HUES64 (cell line): ENCODE measurements at regions not wholly inside any gene's neighbourhood (a gene's known extent, or its start where the extent isn't known, plus 50 kb on each side); places are given as distances from the start of the nearest gene placed in this dataset.

Source experiments
- H3K27ac ChIP-seq: 2 replicates; pipeline ENCODE4 v1.7.0; 2013; ENCODE audit warnings: low read depth, low read length, inconsistent platforms
- H3K27me3 ChIP-seq: 2 replicates; pipeline ENCODE4 v1.6.1; 2013; ENCODE audit warnings: mild to moderate bottlenecking, low read length; ENCODE audit not compliant: insufficient read depth
- H3K36me3 ChIP-seq: 2 replicates; pipeline ENCODE4 v1.6.1; 2013; ENCODE audit warnings: mild to moderate bottlenecking, low read length; ENCODE audit not compliant: insufficient read depth
- H3K4me1 ChIP-seq: 2 replicates; pipeline ENCODE4 v1.6.1; 2013; ENCODE audit warnings: mild to moderate bottlenecking, low read length, moderate library complexity; ENCODE audit not compliant: insufficient read depth
- H3K4me3 ChIP-seq: 2 replicates; pipeline ENCODE4 v1.5.1; 2013; ENCODE audit warnings: mild to moderate bottlenecking, low read length, moderate library complexity
- H3K9ac ChIP-seq: 2 replicates; pipeline ENCODE4 v1.6.1; 2013; ENCODE audit warnings: mild to moderate bottlenecking, low read depth, low read length
- H3K9me3 ChIP-seq: 2 replicates; pipeline ENCODE4 v1.6.1; 2013; ENCODE audit warnings: low read depth, low read length; ENCODE audit not compliant: insufficient read depth
- WGBS: fragments of 150-250, 120-280 bp; methylation state at CpG from one replicate; pipeline ENCODE4 v1.1.7; 2013; ENCODE audit warnings: missing lambda C conversion rate; 5-methylcytosine and 5-hydroxymethylcytosine counted together

DNA sequence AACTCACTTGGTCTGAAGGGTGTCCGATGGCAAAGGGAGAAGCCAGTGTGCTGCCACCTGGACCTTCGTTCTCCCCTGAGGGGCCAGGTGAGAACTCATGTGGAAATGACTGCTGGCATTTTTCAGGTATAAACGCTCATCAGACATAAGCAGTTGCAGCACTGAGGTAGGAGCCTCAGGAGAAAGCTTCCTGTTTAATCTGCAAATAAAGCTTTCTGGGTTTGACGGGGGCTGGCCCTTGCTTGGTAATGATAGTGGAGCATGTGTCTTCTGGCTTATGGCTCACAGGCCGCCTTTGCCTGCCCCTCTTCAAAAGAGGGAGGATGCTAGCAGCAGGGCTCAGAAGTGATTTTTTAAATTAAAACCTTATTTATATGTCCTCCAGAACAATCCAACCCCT, 122.1 kb upstream of the SLC24A3 start:
- Histone ChIP-seq H3K27ac (no peak overlapping the region), H3K4me1 (0 out of 2 replicates have a peak, but pooled peaks cover under 1% of the 10 kb centered on the region), H3K27me3 (no peaks in the 10 kb centered on the region), H3K9me3 (no peaks in the 10 kb centered on the region), H3K9ac (no peak overlapping the region), H3K4me3 (no peak overlapping the region), H3K36me3 (no peaks in the 10 kb centered on the region)
- WGBS, result 90% methylated on average over 5 of the region's 5 CpGs

DNA sequence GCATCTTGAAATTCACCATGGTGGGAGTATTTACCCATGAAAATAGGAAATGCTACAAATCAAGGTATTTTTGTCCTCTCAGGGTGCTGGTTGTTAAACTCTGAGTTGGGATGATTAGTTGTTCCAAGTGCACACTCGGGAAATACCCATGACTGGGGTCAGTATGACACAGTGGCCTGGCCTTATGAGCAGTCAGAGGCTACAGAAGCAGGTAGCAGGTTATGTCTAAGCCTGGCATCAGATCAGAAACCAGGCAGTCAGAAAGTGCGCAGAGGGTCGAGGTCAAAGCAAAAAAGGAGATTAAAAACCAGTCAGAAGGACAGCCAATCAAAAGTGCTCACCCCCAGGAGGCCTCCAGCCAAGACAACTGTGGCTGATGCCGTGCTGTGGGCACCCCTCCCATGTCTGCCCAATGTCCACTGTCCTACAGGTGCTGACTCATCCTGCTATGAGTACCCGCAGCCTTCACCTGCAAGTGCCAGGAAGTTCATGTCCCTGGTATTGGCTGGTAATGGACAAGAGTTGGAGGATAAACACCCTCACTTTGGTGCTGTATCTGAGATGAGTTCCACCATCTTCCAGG, 117.4 kb upstream of the SLC24A3 start:
- 90% methylated on average over 5 of the region's 5 CpGs for WGBS
- no peak overlapping the region for H3K9ac ChIP-seq
- peaks cover 10% of the 10 kb centered on the region for H3K4me1 ChIP-seq
- no peak overlapping the region for H3K4me3 ChIP-seq
- H3K9me3 ChIP-seq, result no peaks in the 10 kb centered on the region
- no peak overlapping the region for H3K27ac ChIP-seq
- H3K27me3 ChIP-seq, result no peaks in the 10 kb centered on the region
- no peaks in the 10 kb centered on the region for H3K36me3 ChIP-seq

DNA sequence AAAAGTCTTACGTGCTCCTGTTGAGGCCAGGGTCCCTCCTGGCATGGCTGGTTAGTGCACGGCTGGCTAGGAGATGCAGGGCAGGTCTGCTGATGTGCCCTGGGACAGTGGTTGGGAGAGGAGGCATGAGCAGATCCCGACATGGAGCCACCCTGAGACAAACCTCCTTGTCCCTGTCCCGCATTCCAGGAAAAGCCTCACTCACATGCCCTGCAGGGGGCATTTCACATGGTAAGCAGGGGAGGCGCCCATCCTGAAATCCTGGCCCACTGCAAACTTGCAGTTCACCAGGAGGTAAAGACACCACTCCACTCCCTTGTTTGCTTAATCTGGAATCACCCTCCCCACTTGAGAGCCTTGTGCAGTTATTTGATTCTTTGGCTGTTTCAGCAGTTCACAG, 116.7 kb upstream of the SLC24A3 start:
- Histone ChIP-seq H3K9ac (no peak overlapping the region), H3K27ac (peak overlapping the region; percentile 31; the same call in 1 of the 2 replicates), H3K36me3 (no peaks in the 10 kb centered on the region), H3K4me1 (peaks cover 10% of the 10 kb centered on the region), H3K27me3 (no peaks in the 10 kb centered on the region), H3K4me3 (no peak overlapping the region), H3K9me3 (no peaks in the 10 kb centered on the region)
- WGBS, result 32% methylated on average over 5 of the region's 5 CpGs

- Histone ChIP-seq H3K4me3 (no peak overlapping the region), H3K27me3 (no peaks in the 10 kb centered on the region), H3K9ac (no peak overlapping the region), H3K36me3 (no peaks in the 10 kb centered on the region), H3K27ac (no peak overlapping the region), H3K4me1 (peaks cover 10% of the 10 kb centered on the region), H3K9me3 (no peaks in the 10 kb centered on the region)
- 100% methylated on average over 1 of the region's 2 CpGs for WGBS
These were observed 115.6 kb upstream of the SLC24A3 start for GRCh38 chr20:19096843-19097242.

DNA sequence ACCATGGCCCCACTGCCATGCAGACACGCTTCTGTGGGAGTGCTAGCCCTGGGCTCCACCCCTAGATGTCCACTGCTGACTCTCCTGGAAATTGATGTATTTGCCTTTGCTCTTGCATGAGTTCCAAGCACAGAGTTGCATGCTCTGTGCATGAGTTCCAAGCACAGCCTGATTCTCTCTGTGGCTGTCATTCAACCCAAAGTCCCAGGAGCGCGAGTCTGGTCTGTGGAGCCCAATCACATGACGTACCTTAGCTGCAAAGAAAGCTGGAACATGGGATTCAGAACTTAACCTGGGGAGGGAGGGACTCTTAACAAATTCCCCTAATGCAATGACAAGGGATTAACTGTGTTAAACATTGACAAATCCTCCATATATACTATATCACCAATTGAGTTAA, 114.3 kb upstream of the SLC24A3 start:
- Histone ChIP-seq H3K27ac (no peak overlapping the region), H3K36me3 (no peaks in the 10 kb centered on the region), H3K4me3 (no peak overlapping the region), H3K27me3 (no peaks in the 10 kb centered on the region), H3K9ac (no peak overlapping the region), H3K9me3 (no peaks in the 10 kb centered on the region), H3K4me1 (peaks cover 10% of the 10 kb centered on the region)
- 96% methylated on average over 4 of the region's 4 CpGs for WGBS

DNA sequence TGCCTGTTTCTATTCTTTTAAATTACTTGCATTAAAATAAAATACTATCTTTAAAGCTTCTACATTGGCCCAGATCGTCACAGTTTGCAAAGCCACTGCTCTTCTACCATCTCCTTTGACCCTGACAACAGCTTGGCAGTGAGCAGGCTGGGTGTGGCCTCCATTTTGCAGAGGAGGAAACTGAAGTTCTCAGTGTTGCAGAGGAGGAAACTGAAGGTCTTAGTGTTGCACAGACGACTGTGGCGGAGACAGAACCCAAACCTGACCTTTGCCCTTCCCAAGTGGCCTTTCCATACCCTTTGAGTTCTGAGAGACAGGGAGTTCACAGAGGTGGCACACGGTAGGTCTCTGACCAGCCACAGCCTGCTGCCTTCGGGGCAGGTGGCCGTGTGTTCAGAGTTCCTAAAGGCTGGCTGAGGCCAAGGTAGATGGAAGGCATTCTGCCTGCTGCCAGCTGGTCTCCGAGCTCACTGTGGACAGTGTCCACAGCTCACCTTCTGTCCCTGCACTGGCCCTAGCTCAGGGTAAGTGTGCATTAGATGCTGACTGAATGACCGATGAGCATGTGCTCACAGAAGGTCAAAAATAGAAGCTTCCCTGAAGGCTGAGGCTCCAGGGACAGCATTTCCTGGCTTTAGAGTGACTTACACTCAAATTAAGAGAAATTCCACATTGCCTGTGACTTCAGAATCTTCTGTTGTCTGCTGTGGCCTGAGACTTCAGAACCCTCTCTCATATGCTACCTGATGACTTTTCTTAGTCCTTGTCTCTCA, 113.5 kb upstream of the SLC24A3 start:
- H3K36me3 ChIP-seq, result no peaks in the 10 kb centered on the region
- H3K9ac ChIP-seq, result no peak overlapping the region
- no peak overlapping the region for H3K27ac ChIP-seq
- WGBS, result 92% methylated on average over 8 of the region's 8 CpGs
- H3K4me1 ChIP-seq, result peaks cover 10% of the 10 kb centered on the region
- no peak overlapping the region for H3K4me3 ChIP-seq
- H3K27me3 ChIP-seq, result no peaks in the 10 kb centered on the region
- no peaks in the 10 kb centered on the region for H3K9me3 ChIP-seq

GRCh38 chr20:19099596-19100545, 112.6 kb upstream of the SLC24A3 start:
- no peak overlapping the region for H3K27ac ChIP-seq
- WGBS, result 91% methylated on average over 17 of the region's 18 CpGs

DNA sequence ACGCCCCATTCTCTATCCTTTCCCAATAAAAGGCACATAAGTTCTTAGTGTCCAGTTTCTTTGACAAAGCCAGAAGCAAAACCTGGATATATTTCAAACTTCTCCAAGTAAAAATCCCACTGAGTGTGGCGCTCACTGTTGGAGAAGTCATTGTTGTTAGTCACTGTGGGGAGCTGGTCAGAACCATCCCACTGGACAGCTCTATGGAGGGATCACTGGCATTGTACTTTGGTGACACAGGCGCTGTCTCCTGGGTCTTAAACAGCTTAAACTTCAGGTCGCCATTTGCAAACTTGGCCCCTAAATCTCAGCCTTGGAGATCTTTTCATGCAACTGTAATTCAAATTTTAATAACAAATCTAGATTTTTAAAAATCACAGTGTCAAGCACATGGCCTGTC, 111.5 kb upstream of the SLC24A3 start:
- 95% methylated on average over 4 of the region's 4 CpGs for WGBS
- H3K36me3 ChIP-seq, result no peaks in the 10 kb centered on the region
- H3K9me3 ChIP-seq, result no peaks in the 10 kb centered on the region

More at GRCh38 chr20:19099596-19100545, 112.6 kb upstream of the SLC24A3 start:
- Histone ChIP-seq H3K9me3 (no peaks in the 10 kb centered on the region), H3K4me1 (peaks cover 10% of the 10 kb centered on the region), H3K4me3 (no peak overlapping the region), H3K36me3 (no peaks in the 10 kb centered on the region), H3K9ac (no peak overlapping the region), H3K27me3 (no peaks in the 10 kb centered on the region)

DNA sequence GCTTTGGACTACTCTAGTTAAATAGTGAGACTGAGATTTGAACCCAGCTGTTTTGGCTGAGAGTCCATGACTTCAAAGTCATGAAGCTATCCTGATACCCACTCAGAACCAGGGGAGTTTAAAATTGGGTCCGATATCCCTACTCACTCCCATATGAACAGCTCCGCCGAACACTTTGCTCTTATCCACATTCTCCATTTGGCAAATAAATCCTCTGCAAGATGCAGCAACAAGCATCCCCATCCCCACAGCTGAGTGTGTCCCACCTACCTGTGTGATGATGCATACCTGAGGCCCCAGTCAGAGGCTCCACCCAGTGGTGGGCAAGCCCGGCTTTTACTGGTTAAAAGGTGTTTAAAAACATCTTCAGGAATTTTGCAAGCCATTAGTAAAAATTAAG, 108.3 kb upstream of the SLC24A3 start:
- WGBS, result 97% methylated on average over 4 of the region's 4 CpGs
- peaks cover 3% of the 10 kb centered on the region; the same call in 1 of the 2 replicates for H3K9me3 ChIP-seq
- no peak overlapping the region for H3K27ac ChIP-seq
- H3K27me3 ChIP-seq, result no peaks in the 10 kb centered on the region
- H3K36me3 ChIP-seq, result no peaks in the 10 kb centered on the region
- no peak overlapping the region for H3K9ac ChIP-seq
- no peak overlapping the region for H3K4me3 ChIP-seq
- no peaks in the 10 kb centered on the region; the same call in 1 of the 2 replicates for H3K4me1 ChIP-seq

More for the DNA sequence above, 111.5 kb upstream of the SLC24A3 start:
- H3K4me3 ChIP-seq, result no peak overlapping the region
- no peak overlapping the region for H3K9ac ChIP-seq
- no peak overlapping the region for H3K27ac ChIP-seq
- peaks cover 2% of the 10 kb centered on the region for H3K4me1 ChIP-seq
- H3K27me3 ChIP-seq, result no peaks in the 10 kb centered on the region

DNA sequence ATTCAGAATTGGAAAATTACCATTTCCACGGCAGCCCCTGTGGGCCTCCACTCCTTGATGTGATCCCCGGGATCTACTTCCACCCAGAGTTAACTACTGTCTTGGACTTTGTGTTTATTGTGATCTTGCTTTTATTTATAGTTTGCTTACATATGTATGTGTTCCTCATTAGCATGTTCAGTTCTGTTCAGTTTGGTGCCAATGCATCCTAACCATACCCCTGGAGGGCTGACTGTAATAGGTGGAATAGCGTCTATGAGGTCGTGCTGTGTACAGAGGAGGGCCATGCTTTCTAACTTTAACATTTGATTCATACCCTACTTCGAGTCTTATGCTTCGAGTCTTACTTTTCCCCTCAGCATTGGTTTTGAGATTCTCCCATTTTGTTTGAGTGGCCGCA, 104.3 kb upstream of the SLC24A3 start:
- Histone ChIP-seq H3K27me3 (no peaks in the 10 kb centered on the region), H3K4me1 (no peaks in the 10 kb centered on the region), H3K36me3 (no peaks in the 10 kb centered on the region), H3K9ac (no peak overlapping the region), H3K4me3 (no peak overlapping the region), H3K27ac (no peak overlapping the region), H3K9me3 (peaks cover 7% of the 10 kb centered on the region; the same call in 1 of the 2 replicates)
- 97% methylated on average over 6 of the region's 7 CpGs for WGBS

GRCh38 chr20:19110285-19110684, 102.2 kb upstream of the SLC24A3 start:
- Histone ChIP-seq H3K4me1 (no peaks in the 10 kb centered on the region), H3K4me3 (no peak overlapping the region), H3K9me3 (peaks cover 7% of the 10 kb centered on the region; the same call in 1 of the 2 replicates), H3K27ac (no peak overlapping the region), H3K9ac (no peak overlapping the region), H3K27me3 (no peaks in the 10 kb centered on the region), H3K36me3 (no peaks in the 10 kb centered on the region)
- WGBS, result 97% methylated on average over 3 of the region's 3 CpGs
